ENCODE measurements at regions not wholly inside any gene's neighbourhood (a gene's known extent, or its start where the extent isn't known, plus 50 kb on each side); places are given as distances from the start of the nearest gene placed in this dataset.

DNA sequence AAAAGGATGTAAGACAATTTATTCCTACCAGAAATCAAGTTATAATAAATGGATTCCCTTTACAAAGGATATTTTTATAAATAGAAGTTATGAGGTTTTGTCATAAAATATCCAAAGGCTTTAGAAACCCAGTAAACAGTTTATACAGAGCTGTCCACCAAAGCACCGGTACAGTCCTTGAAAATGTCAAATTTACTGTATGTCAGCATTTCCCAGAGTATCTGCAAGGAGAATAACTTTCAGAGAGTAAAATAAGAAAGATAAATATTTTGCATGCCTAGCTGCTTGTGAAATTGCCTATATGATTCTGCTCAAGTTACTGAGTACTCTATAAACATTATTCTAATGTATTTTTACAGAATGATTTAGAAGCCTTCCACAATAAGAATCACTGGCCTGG is 923.3 kb upstream of the DDX18 start:
- TF ChIP-seq ELF4 (IDR thresholded peaks at IDR 0.05) (no peak), ZNF384 (IDR thresholded peaks at IDR 0.05) (no peak), NFRKB (IDR thresholded peaks at IDR 0.05) (no peak), FOXK2 (IDR thresholded peaks at IDR 0.05) (no peak), BHLHE40 (IDR thresholded peaks at IDR 0.05; ENCODE audit: borderline replicate concordance) (no peak), L3MBTL2 (conservative IDR thresholded peaks at IDR 0.05) (no peak), FOXA1 (IDR thresholded peaks at IDR 0.05) (no peak), SUZ12 (IDR thresholded peaks at IDR 0.05) (no peak), SP1 (IDR thresholded peaks at IDR 0.05) (no peak), LEF1 (IDR thresholded peaks at IDR 0.05; ENCODE audit: borderline replicate concordance) (no peak), CTBP1 (IDR thresholded peaks at IDR 0.05; ENCODE audit: borderline replicate concordance) (no peak), HDGF (IDR thresholded peaks at IDR 0.05; ENCODE audit: borderline replicate concordance) (no peak)
- TF ChIP-seq, protein P1, sequence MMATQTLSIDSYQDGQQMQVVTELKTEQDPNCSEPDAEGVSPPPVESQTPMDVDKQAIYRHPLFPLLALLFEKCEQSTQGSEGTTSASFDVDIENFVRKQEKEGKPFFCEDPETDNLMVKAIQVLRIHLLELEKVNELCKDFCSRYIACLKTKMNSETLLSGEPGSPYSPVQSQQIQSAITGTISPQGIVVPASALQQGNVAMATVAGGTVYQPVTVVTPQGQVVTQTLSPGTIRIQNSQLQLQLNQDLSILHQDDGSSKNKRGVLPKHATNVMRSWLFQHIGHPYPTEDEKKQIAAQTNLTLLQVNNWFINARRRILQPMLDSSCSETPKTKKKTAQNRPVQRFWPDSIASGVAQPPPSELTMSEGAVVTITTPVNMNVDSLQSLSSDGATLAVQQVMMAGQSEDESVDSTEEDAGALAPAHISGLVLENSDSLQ (IDR thresholded peaks at IDR 0.05) = no peak
- ChIA-PET CTCF (no interaction called here), POLR2A (no interaction called here)
- DNase-seq (ENCODE audit: extremely low spot score) = no peak

DNA sequence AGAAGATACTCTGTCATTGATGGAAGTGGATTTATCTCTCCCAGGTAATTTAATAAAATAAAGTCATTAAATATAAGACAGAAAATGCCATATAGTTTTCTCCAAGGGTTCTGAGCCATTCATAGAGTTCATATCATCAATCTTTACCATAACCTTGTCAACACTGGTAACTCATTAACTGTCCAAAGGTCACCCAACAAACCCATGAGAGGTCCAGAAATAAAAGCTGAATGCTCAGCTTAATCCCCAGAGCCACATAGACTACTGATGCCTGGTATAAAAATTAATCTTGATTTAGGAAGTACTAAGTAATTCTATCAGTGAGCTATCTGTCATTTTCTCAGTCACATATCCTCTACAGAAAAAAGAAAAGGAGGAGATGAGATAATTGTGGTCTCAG is 903.0 kb upstream of the DDX18 start:
- no peak for TF ChIP-seq BHLHE40 (IDR thresholded peaks at IDR 0.05; ENCODE audit: borderline replicate concordance)
- TF ChIP-seq NFRKB (IDR thresholded peaks at IDR 0.05) = no peak
- no peak for TF ChIP-seq ARNT (IDR thresholded peaks at IDR 0.05)
- TF ChIP-seq SP1 (IDR thresholded peaks at IDR 0.05) = no peak
- TF ChIP-seq CTBP1 (IDR thresholded peaks at IDR 0.05; ENCODE audit: borderline replicate concordance) = no peak
- ChIA-PET CTCF (no interaction called here), POLR2A (no interaction called here)
- DNase-seq (ENCODE audit: extremely low spot score) = no peak

DNA sequence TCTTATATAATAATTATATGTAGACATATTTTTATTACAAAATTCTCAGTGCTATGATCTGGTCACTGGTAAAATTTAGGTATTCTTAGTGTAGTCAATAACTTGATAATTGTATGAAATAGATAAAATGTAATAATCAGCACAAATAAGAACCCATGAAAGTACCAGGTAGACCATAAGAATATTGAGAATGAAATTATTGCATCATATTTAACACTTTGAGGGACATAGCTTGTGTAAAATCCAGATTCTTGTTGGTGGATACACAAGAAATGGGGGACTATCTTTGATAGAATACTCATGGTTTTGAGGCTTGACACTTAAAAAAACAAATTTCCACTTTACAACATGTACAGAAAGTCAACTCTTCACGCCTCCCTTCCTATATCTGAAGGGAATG is 898.8 kb upstream of the DDX18 start:
- no peak for DNase-seq (ENCODE audit: extremely low spot score)
- ChIA-PET CTCF (no interaction called here), POLR2A (no interaction called here)
- TF ChIP-seq SP1 (IDR thresholded peaks at IDR 0.05) = no peak

DNA sequence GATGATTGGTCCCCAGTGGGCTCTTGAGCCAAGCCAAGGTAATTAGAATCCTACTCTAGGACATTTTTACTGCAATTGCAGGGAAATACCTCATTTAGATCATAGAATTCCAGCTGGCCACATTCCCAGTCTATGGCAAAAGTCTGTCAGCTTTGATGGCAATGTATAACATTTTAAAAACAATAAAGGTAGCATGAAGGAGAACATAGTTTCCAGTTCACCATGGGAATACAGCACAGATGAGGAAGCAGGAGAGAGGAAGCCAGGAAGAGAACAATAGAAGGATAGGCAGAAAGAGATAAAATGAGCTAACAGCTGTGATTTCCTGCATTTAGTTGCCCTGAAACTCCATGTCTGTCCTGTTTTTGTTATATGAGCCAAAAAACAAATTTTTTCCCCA is 897.3 kb upstream of the DDX18 start:
- POLR2A ChIA-PET = no interaction called here

DNA sequence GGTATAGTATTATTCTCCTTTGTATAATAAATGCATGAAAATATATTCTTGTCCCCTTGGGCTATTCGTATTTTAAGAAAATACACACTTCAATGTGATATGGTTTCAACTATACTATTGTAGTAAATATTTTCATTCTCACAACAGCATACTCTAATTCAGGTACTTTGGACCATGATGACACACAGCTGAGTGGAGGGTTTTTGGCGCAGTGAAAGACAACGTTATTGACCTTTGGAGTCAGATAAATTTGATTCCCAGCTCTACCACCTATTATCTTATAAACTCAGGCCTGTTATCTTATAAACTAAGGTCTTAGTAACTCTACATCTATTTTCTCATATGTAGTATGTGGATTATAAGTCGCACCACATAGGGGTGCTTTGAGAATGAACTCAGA is 895.9 kb upstream of the DDX18 start:
- CTCF ChIA-PET = no interaction called here
- POLR2A ChIA-PET = no interaction called here
- DNase-seq (ENCODE audit: extremely low spot score) = no peak
- TF ChIP-seq CTBP1 (IDR thresholded peaks at IDR 0.05; ENCODE audit: borderline replicate concordance) (no peak), BHLHE40 (IDR thresholded peaks at IDR 0.05; ENCODE audit: borderline replicate concordance) (no peak), NFRKB (IDR thresholded peaks at IDR 0.05) (no peak)

More for the DNA sequence above, 897.3 kb upstream of the DDX18 start:
- DNase-seq (ENCODE audit: extremely low spot score) = no peak
- no peak for TF ChIP-seq LEF1 (IDR thresholded peaks at IDR 0.05; ENCODE audit: borderline replicate concordance)
- TF ChIP-seq L3MBTL2 (conservative IDR thresholded peaks at IDR 0.05) = no peak
- no peak for TF ChIP-seq NFRKB (IDR thresholded peaks at IDR 0.05)
- no peak for TF ChIP-seq HDGF (IDR thresholded peaks at IDR 0.05; ENCODE audit: borderline replicate concordance)
- no peak for TF ChIP-seq TARDBP (IDR thresholded peaks at IDR 0.05)
- no peak for TF ChIP-seq ARNT (IDR thresholded peaks at IDR 0.05)
- no peak for TF ChIP-seq FOXM1 (IDR thresholded peaks at IDR 0.05; ENCODE audit: borderline replicate concordance)
- no peak for TF ChIP-seq FOXK2 (IDR thresholded peaks at IDR 0.05)
- TF ChIP-seq, protein P1 (IDR thresholded peaks at IDR 0.05) = no peak
- TF ChIP-seq ELF4 (IDR thresholded peaks at IDR 0.05) = no peak
- CTCF ChIA-PET = no interaction called here

DNA sequence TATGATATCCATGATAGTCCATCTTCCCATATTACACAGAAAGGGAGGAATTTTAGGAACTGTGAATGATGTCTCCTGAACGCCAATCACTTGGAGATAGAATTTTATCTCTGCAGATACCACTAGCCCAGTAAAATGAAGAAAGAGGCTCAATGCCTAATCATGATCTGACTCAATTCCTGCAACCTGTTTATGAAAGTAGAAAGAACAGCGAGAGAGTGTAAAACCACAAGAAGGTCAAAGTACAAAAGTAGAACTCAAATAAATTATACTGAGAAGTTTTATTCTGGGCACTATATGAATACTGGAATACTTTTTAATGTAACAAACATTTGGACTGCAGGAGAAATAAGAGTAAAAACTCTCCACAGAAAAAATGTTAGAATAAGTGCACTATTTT is 892.1 kb upstream of the DDX18 start:
- no peak for DNase-seq (ENCODE audit: extremely low spot score)
- ChIA-PET CTCF (no interaction called here), POLR2A (no interaction called here)
- TF ChIP-seq, protein P1 (IDR thresholded peaks at IDR 0.05) = no peak
- TF ChIP-seq CTBP1 (IDR thresholded peaks at IDR 0.05; ENCODE audit: borderline replicate concordance) (no peak), HDGF (IDR thresholded peaks at IDR 0.05; ENCODE audit: borderline replicate concordance) (no peak), TARDBP (IDR thresholded peaks at IDR 0.05) (no peak), LEF1 (IDR thresholded peaks at IDR 0.05; ENCODE audit: borderline replicate concordance) (no peak), ARNT (IDR thresholded peaks at IDR 0.05) (no peak), L3MBTL2 (conservative IDR thresholded peaks at IDR 0.05) (no peak), ELF4 (IDR thresholded peaks at IDR 0.05) (no peak), ZNF384 (IDR thresholded peaks at IDR 0.05) (no peak), FOXK2 (IDR thresholded peaks at IDR 0.05) (no peak), BHLHE40 (IDR thresholded peaks at IDR 0.05; ENCODE audit: borderline replicate concordance) (no peak), FOXA1 (IDR thresholded peaks at IDR 0.05) (no peak), SUZ12 (IDR thresholded peaks at IDR 0.05) (no peak), FOXM1 (IDR thresholded peaks at IDR 0.05; ENCODE audit: borderline replicate concordance) (no peak), NFRKB (IDR thresholded peaks at IDR 0.05) (no peak), SP1 (IDR thresholded peaks at IDR 0.05) (no peak)

DNA sequence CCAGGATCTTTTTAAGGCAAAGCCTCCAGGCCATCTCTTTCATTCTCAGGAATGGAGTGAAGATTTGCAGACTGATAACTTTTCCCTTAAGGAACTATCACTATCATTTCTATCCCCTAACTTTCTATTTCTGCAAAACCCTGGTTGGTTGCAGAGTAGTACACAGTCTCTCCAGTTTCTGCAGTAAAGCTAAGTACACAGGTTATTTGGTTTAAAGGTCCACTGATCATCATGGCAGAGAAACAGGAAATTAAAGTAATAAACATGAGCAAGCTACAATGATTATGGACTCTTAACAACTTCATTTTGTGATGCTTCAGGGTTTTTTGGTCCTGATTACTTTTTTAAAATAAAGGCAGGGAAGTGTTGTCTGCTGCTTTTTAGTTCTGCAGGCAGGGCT is 890.0 kb upstream of the DDX18 start:
- TF ChIP-seq SP1 (IDR thresholded peaks at IDR 0.05) (no peak), BHLHE40 (IDR thresholded peaks at IDR 0.05; ENCODE audit: borderline replicate concordance) (no peak), FOXK2 (IDR thresholded peaks at IDR 0.05) (no peak), SUZ12 (IDR thresholded peaks at IDR 0.05) (no peak)
- no peak for DNase-seq (ENCODE audit: extremely low spot score)
- POLR2A ChIA-PET = no interaction called here
- CTCF ChIA-PET = no interaction called here

All from HEK293T (cell line).